Umbilical cord (tissue), 1 donor: ENCODE measurements at regions not wholly inside any gene's neighbourhood (a gene's known extent, or its start where the extent isn't known, plus 50 kb on each side); places are given as distances from the start of the nearest gene placed in this dataset.

Experiments used
- DNase-seq: peaks from one replicate; pipeline ENCODE4 v3.0.0-alpha.2; 2015; ENCODE audit warnings: low spot score

DNA sequence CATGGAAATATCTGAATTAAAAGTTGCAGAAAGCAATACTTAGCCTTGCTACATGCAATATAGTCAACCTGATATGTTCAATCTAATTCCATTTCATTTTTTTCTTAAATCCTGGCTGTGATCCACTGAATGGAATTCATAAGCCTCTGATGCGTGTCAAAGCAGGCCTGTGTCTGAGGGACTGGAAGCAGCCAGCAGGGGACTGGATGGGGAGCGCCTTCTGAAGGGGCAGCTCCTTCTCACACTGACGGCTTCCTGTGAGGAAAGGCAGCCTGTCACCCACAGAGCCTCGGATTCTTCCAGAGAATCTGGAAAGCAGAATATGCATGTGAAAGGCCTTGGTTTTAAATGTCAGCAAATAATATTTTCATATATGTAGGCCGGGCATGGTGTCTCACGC lies 73.5 kb downstream of the KCNF1 start:
- peak; percentile 63 for DNase-seq

- no peak for DNase-seq
These were observed 74.3 kb downstream of the KCNF1 start for GRCh38 chr2:10985901-10986535.

DNA sequence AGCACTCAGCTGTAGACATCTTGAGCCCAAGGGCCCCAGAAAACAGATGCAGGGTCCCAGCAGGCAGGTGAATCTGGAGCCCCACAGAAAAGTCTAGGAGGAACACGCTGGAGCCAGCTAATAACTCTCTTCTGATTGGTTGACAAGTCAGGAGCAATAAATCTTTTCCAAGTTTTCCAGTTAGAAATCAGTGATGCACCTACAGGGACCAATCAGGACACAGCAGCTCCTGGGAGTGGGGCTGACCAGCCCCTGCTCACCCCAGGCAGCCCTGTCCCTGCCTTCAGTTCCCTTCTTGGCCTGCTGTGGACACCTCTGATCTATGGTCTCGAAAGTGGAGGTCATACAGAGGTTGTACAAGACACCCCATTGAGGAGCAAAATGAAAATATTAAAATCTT lies 75.7 kb downstream of the KCNF1 start:
- DNase-seq, result no peak

GRCh38 chr2:10987861-10988260 lies 76.1 kb downstream of the KCNF1 start:
- no peak for DNase-seq

DNA sequence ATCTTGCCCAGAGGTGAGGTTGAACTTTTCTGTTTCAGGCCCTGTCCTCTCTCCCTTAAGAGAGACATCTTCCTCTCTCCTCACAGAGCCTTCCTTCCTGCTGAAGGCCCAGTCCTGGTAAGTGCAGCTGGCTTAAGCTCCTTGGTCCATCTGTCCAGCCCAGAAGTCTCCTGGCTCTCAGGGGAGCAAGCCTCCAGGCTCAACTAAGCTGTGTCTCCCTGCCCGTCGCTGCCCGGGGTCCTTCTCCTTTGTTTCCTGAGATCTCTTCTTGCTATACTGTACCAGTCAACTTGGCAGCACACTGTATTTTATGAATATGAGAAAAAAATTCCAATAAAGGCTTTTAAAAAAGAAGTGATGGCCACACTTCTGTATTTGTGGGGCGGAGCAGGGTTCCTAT lies 77.4 kb downstream of the KCNF1 start:
- DNase-seq, result no peak

GRCh38 chr2:10989782-10990181 lies 78.0 kb downstream of the KCNF1 start:
- no peak for DNase-seq

DNA sequence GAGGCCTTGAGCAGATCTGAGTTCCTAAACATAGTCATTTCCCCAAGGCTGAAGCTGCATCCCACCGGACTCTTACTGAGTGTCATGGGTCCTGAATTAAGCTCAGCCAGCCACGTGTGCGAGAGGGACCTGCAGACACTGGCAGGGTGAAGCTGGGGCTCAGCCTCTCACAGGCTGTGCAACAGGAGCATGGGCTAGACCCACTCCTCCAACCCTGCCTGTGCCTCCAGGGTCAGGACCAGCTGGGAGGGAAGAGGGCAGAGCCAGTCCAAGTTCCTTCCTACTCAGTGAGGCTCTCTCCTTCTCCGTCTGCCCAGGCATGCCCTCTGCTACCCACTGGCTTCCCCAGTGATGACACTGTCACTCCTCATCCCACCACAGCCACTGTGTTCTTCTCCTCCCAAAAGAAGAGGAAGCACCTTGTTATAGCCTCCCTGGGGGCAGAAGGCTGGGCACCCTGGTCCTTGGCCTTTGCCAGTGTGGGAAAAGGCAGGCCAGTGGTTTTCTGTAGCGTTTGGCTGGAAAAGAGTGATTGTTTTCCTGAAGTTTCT lies 78.9 kb downstream of the KCNF1 start:
- no peak for DNase-seq

- no peak for DNase-seq
These were observed 80.5 kb downstream of the KCNF1 start for GRCh38 chr2:10992023-10992791.

- no peak for DNase-seq
These were observed 81.3 kb downstream of the KCNF1 start for GRCh38 chr2:10993001-10993481.

DNA sequence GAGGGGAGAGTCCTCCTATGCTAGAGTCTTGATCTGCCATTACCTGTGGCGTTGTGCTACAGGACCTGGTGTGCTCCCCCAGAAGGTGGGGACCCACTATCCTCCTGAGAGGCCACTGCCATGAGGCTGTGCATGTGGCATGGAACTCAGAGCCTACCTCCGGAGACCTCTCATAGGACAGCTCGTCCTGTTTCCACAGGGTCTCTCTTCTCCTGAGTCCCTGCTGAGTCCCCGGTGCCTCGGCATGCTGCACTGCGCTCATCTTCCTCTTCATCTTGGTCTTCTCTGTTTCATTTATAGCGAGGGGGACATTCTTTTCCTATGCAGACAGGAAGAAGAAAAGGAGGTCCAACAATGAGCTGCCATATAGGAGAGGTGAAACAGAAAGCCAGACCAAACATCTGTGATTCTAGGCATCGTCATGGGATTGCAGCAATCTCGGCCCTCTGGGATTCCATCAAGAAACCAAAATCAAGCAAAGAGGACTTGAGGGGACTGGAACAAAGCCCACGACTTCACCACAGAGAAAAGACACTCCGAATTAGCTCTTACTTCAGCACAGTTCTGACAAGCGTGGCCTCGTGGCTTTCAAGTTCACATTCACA lies 83.7 kb downstream of the KCNF1 start:
- no peak for DNase-seq

DNA sequence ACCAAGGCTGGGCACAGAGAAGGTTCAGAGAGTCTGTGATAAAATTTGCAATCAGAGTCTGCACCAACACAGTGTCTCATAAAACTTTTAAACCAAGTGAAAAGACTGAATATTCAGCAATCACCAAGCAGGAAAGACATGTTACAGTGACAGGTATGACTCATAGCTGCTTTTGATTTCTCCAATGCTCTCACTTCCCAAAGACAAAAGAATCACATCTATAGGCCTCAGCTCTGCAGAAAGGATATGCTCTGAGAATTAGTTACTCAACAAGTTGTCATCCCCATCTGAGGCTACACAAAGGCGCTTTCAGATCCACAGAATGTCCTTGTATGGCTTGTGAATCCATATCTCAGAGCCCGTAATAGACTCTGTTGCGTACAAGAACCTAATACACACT lies 92.5 kb downstream of the KCNF1 start:
- peak; percentile 33 for DNase-seq

DNA sequence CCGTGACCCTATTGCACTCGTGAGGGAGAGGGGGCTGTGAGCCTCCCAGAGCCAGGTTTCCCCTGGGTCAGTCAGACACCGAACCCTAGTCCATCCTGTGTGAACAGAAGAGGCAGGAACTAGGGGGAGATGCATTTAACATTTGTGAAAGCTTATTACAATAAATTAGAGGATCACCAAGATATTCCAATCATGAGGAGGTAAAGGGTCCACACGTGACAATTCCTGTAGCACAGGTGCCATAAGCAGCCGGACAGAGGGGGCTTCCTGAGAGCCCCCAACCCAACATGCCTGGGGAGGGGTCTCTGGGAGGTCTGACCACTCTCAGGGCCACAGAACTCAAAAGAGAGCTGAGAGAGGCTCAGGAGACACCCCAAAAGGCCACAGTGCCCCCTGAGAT lies 93.3 kb downstream of the KCNF1 start:
- no peak for DNase-seq

- DNase-seq, result no peak
These were observed 94.5 kb downstream of the KCNF1 start for GRCh38 chr2:11006191-11006590.

DNA sequence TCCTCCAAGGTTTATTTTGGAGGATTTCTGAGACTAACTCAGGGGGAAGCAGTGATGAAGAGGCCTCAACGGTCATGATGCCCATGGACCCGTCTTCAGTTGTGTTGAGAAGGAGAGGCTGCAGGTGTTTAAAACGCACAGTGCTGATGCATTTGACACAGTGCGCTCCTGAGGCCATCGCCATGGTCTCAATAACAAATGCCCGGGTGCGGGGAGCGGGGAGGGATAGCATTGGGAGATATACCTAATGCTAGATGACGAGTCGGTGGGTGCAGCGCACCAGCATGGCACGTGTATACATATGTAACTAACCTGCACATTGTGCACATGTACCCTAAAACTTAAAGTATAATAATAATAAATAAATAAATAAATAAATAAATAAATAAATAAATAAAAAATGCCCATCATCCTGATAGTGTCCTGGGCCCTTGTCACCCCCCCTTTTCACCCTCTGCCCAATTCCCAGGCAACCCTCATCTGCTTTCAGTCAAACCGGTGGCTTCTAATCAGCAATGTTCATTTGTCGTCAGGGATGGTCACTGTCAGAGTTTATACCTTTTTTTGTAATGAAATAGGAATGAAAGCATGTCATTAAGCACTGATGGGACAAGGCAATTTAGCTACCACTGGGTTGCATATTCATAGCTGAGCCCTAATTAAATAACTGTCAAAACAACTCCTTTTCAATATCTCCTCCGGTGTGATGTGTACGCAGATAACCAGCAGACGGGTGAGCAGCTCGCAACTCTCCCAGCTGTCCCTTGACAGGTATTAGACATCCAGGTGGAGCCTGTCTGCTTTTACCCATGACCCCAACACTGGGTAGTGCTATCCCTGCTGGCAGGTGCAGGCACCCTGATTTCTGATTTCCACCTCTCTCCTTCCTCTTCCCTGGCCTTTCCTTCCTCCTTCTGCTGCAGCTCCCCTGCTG lies 95.9 kb downstream of the KCNF1 start:
- DNase-seq, result no peak

DNA sequence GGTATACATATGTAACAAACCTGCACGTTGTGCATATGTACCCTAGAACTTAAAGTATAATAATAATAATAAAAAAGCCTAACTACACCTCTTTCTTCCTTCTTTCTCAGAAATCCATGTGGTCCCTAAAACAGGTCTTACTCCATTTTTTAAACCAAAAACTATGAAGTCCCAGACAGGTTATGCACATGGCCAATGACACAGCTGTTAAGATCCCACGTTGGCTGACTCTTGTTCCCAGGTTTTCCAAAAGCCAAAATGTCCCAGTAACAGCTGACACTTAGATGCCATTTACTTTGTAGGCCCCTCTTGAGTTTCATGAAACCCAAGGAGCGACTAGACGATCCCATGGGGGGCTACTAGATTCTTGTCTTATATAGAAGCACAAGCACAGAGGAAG lies 97.0 kb downstream of the KCNF1 start:
- no peak for DNase-seq

DNA sequence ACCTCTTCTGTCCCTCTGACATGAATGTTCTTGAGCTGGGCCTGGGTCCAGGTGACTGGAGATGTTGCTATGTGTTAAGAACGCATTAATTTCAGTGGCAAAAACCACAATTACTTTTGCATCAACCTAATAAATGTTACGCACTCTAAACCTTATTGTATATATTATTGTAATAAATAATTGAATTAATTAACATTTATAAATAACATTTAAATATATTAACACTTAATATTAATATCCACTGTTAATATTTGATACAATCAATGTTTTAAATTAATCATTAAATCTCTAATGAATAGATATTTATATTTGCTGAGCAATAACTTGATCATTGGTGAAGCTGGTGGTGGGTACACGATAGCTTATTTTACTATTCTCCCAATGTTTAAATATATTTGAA lies 97.4 kb downstream of the KCNF1 start:
- no peak for DNase-seq

GRCh38 chr2:11009891-11010290 lies 98.2 kb downstream of the KCNF1 start:
- DNase-seq, result no peak

DNA sequence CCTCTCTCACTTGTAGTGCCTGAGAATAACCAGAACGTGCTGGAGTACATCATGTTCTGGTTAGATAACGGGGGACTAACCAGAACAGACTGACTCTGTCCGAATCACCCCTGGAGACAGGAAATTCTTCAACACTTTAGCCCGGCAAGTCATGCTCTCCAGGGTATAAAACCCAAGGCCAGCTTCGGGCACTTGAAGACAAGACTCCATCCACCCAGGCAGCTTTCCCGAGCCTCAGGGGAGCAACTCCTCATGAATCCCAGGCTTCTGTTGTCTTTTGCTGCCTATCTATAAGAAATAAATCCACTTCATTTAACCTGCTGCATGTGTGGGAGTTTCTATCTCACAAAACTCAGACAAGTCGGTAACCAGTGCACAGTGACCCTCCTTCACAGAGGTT lies 99.6 kb downstream of the KCNF1 start:
- no peak for DNase-seq

DNA sequence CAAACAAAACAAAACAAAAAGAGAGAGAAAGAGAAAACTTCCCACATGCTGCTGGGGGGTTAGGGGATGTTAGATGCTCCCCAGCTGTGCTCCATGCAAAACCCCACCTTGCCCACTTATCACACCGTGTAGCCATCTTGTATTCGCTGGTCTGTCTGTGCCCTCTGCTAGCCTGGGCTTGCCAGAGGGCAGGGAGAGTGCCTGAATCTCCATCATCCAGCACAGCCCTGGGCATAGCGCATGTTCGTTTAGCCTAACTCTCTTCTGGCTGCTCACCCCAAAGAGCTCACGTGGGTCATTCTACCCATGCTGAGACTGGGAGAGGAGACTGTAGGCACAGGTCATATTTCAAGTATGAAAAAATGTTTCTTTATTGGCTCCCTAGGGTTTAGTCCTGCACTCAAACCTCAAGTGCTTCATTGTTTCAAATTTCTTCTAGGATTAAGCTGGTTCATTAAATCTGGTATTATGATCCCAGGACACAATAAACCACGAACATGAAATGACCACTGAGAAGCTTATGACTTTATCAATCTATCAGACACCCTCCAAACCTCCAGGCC lies 100.5 kb downstream of the KCNF1 start:
- DNase-seq, result no peak

DNA sequence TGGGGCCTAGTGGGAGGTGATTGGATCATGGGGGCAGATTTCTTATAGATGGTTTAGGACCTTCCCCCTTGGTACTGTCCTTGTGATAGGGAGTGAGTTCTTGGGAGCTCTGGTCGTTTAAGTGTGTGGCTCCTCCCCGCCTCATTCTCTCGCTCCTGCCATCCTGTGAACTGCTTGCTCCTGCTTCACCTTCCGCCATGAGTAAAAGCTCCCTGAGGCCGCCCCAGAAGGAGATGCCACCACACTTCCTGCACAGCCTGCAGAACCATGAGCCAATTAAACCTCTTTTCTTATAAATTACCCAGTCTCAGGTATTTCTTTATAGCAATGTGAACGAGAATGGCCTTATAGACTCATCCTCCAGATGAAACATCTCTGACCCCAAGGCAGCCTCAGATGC lies 101.5 kb downstream of the KCNF1 start:
- DNase-seq, result no peak

GRCh38 chr2:11014026-11014425 lies 102.3 kb downstream of the KCNF1 start:
- DNase-seq, result no peak
